ENCODE measurements at regions not wholly inside any gene's neighbourhood (a gene's known extent, or its start where the extent isn't known, plus 50 kb on each side); places are given as distances from the start of the nearest gene placed in this dataset.

- no peak for FAIRE-seq
- Histone ChIP-seq H3K9ac (ENCODE audit: control insufficient read depth, insufficient read depth, low read length) (no peak overlapping the region), H4K20me1 (ENCODE audit: control insufficient read depth, insufficient read depth) (no peaks in the 10 kb centered on the region), H2AFZ (ENCODE audit: control insufficient read depth, low read depth, low read length) (no peak overlapping the region), H3K4me3 (no peak overlapping the region), H3K27me3 (replicated peaks in 1 of 2; ENCODE audit: control insufficient read depth in 2 of 2, insufficient read depth in 2 of 2, low read length in 1 of 2) (no peaks in the 10 kb centered on the region), H3K79me2 (ENCODE audit: control insufficient read depth, insufficient read depth, low read length) (no peaks in the 10 kb centered on the region), H3K36me3 (ENCODE audit: control insufficient read depth in 2 of 2, insufficient read depth in 2 of 2, low read length in 1 of 2) (no peaks in the 10 kb centered on the region), H3K4me2 (ENCODE audit: control insufficient read depth, insufficient read depth) (no peak overlapping the region), H3K4me1 (ENCODE audit: control insufficient read depth, insufficient read depth, low read length) (no peaks in the 10 kb centered on the region), H3K27ac (ENCODE audit: control insufficient read depth, insufficient read depth) (no peak overlapping the region), H3K9me3 (replicated peaks; ENCODE audit: control insufficient read depth, insufficient read depth, low read length) (peaks cover 2% of the 10 kb centered on the region; the same call in 1 of the 3 replicates)
- ATAC-seq, result no peak
- ChIA-PET CTCF (no interaction called here), SMC1A (ENCODE audit: uncharacterized antibody, unreplicated experiment) (no interaction called here), POLR2A (no interaction called here), RAD21 (ENCODE audit: unreplicated experiment) (no interaction called here)
- 3% methylated on average over 6 of the region's 6 CpGs for WGBS (ENCODE audit: insufficient coverage, insufficient replicate concordance, low lambda C conversion rate, missing lambda C conversion rate)
- no peak for DNase-seq (ENCODE audit: low read depth, low spot score)
- TF ChIP-seq ZZZ3 (IDR thresholded peaks at IDR 0.05; ENCODE audit: control insufficient read depth, insufficient read length, low read depth) (no peak), CREB1 (IDR thresholded peaks at IDR 0.05; ENCODE audit: low read depth) (no peak), JUNB (IDR thresholded peaks at IDR 0.05) (no peak), TCF7 (IDR thresholded peaks at IDR 0.05; ENCODE audit: borderline replicate concordance) (no peak), SREBF1 (IDR thresholded peaks at IDR 0.05; ENCODE audit: low read length) (no peak), MYB (IDR thresholded peaks at IDR 0.05; ENCODE audit: borderline replicate concordance, low read depth, low read length) (no peak), WRNIP1 (IDR thresholded peaks at IDR 0.05; ENCODE audit: borderline replicate concordance, low read depth, low read length) (no peak)
- intact Hi-C loops (cut with micrococcal nuclease; ENCODE audit: unreplicated experiment) (no loop called here), in situ Hi-C loops (cut with MboI) (no loop called here)
- no TSS peak for BruUV-seq (replicated peaks)
Observed at GRCh38 chr11:111063726-111064517, 181.6 kb upstream of the POU2AF2 start.

- H3K9ac ChIP-seq (ENCODE audit: control insufficient read depth, insufficient read depth, low read length), result no peak overlapping the region
- no peaks in the 10 kb centered on the region for H3K4me1 ChIP-seq (ENCODE audit: control insufficient read depth, insufficient read depth, low read length)
- H3K27me3 ChIP-seq (replicated peaks in 1 of 2; ENCODE audit: control insufficient read depth in 2 of 2, insufficient read depth in 2 of 2, low read length in 1 of 2), result no peaks in the 10 kb centered on the region
- no peaks in the 10 kb centered on the region for H3K36me3 ChIP-seq (ENCODE audit: control insufficient read depth in 2 of 2, insufficient read depth in 2 of 2, low read length in 1 of 2)
- no peak overlapping the region for H3K27ac ChIP-seq (ENCODE audit: control insufficient read depth, insufficient read depth)
- ATAC-seq, result no peak
- POLR2A ChIA-PET, result no interaction called here
- H3K4me3 ChIP-seq, result no peak overlapping the region
- no peak overlapping the region for H2AFZ ChIP-seq (ENCODE audit: control insufficient read depth, low read depth, low read length)
- RAD21 ChIA-PET (ENCODE audit: unreplicated experiment), result no interaction called here
- WGBS (ENCODE audit: insufficient coverage, insufficient replicate concordance, low lambda C conversion rate, missing lambda C conversion rate), result 0% methylated on average over 3 of the region's 3 CpGs
- no peak for FAIRE-seq
- intact Hi-C loops (cut with micrococcal nuclease; ENCODE audit: unreplicated experiment) (no loop called here), in situ Hi-C loops (cut with MboI) (no loop called here)
- CTCF ChIA-PET, result no interaction called here
- H3K9me3 ChIP-seq (replicated peaks; ENCODE audit: control insufficient read depth, insufficient read depth, low read length), result no peaks in the 10 kb centered on the region; the same call in 2 of the 3 replicates
- no peaks in the 10 kb centered on the region for H3K79me2 ChIP-seq (ENCODE audit: control insufficient read depth, insufficient read depth, low read length)
- H3K4me2 ChIP-seq (ENCODE audit: control insufficient read depth, insufficient read depth), result no peak overlapping the region
- no peak for DNase-seq (ENCODE audit: low read depth, low spot score)
- H4K20me1 ChIP-seq (ENCODE audit: control insufficient read depth, insufficient read depth), result no peaks in the 10 kb centered on the region
- BruUV-seq (replicated peaks), result no TSS peak
- SMC1A ChIA-PET (ENCODE audit: uncharacterized antibody, unreplicated experiment), result no interaction called here
- TF ChIP-seq EP300 (IDR thresholded peaks at IDR 0.05; ENCODE audit: borderline replicate concordance in 1 of 2, control insufficient read depth in 1 of 2, low read depth in 2 of 2, low read length in 2 of 2) (no peak), RFX5 (IDR thresholded peaks at IDR 0.05; ENCODE audit: low read depth, low read length) (no peak), SIX5 (IDR thresholded peaks at IDR 0.05; ENCODE audit: low read depth, low read length, severe bottlenecking) (no peak), ZNF217 (IDR thresholded peaks at IDR 0.05) (no peak), CHD4 (IDR thresholded peaks at IDR 0.05) (no peak), ZNF384 (IDR thresholded peaks at IDR 0.05; ENCODE audit: borderline replicate concordance, low read depth, low read length) (no peak)
- TF ChIP-seq, protein P1, sequence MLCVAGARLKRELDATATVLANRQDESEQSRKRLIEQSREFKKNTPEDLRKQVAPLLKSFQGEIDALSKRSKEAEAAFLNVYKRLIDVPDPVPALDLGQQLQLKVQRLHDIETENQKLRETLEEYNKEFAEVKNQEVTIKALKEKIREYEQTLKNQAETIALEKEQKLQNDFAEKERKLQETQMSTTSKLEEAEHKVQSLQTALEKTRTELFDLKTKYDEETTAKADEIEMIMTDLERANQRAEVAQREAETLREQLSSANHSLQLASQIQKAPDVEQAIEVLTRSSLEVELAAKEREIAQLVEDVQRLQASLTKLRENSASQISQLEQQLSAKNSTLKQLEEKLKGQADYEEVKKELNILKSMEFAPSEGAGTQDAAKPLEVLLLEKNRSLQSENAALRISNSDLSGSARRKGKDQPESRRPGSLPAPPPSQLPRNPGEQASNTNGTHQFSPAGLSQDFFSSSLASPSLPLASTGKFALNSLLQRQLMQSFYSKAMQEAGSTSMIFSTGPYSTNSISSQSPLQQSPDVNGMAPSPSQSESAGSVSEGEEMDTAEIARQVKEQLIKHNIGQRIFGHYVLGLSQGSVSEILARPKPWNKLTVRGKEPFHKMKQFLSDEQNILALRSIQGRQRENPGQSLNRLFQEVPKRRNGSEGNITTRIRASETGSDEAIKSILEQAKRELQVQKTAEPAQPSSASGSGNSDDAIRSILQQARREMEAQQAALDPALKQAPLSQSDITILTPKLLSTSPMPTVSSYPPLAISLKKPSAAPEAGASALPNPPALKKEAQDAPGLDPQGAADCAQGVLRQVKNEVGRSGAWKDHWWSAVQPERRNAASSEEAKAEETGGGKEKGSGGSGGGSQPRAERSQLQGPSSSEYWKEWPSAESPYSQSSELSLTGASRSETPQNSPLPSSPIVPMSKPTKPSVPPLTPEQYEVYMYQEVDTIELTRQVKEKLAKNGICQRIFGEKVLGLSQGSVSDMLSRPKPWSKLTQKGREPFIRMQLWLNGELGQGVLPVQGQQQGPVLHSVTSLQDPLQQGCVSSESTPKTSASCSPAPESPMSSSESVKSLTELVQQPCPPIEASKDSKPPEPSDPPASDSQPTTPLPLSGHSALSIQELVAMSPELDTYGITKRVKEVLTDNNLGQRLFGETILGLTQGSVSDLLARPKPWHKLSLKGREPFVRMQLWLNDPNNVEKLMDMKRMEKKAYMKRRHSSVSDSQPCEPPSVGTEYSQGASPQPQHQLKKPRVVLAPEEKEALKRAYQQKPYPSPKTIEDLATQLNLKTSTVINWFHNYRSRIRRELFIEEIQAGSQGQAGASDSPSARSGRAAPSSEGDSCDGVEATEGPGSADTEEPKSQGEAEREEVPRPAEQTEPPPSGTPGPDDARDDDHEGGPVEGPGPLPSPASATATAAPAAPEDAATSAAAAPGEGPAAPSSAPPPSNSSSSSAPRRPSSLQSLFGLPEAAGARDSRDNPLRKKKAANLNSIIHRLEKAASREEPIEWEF (IDR thresholded peaks at IDR 0.05; ENCODE audit: insufficient replicate concordance, low read depth, low read length), result no peak
Observed at GRCh38 chr11:111062420-111062819, 183.1 kb upstream of the POU2AF2 start.

Data from GM12878 (cell line).